GM12878 (cell line): ENCODE measurements at regions not wholly inside any gene's neighbourhood (a gene's known extent, or its start where the extent isn't known, plus 50 kb on each side); places are given as distances from the start of the nearest gene placed in this dataset.

Experiments
- ATAC-seq: fragments of 200-7000 bp; cut with Tn5 transposase; 3 replicates; pipeline ENCODE4 v1.9.1; 2020; ENCODE audit warnings: mild to moderate bottlenecking, moderate library complexity
- BruUV-seq: library from RNA; stranded (reverse); fragments of 400-500 nt; replicated peaks from 2 replicates; lab custom pipeline; 2021; lab: Mats Ljungman, UMichigan
- CTCF ChIA-PET: fragments of 300-600 bp; sonication (Branson Sonifier 250); formaldehyde crosslinking; extraction: SDS; loops from one replicate; lab custom pipeline; 2021; ENCODE audit warnings: inconsistent platforms; lab: Yijun Ruan, JAX
- POLR2A ChIA-PET: fragments of 350-600 bp; formaldehyde crosslinking; extraction: SDS; loops from one replicate; lab custom pipeline; 2021; ENCODE audit warnings: inconsistent platforms; lab: Charles Lee
- RAD21 ChIA-PET: fragments of 300-600 bp; sonication (Branson Sonifier 250); formaldehyde crosslinking; loops from one replicate; lab custom pipeline; 2023; ENCODE audit warnings: antibody characterized with exemption; ENCODE audit not compliant: unreplicated experiment; lab: Charles Lee
- SMC1A ChIA-PET: fragments of 300-600 bp; sonication (Branson Sonifier 250); formaldehyde crosslinking; loops from one replicate; lab custom pipeline; 2023; ENCODE audit not compliant: unreplicated experiment, uncharacterized antibody; lab: Charles Lee
- DNase-seq: peaks from one replicate; pipeline ENCODE4 v3.0.0-alpha.2; 2011; ENCODE audit warnings: low read depth, low spot score
- FAIRE-seq: peaks from 3 replicates; lab custom pipeline; 2011; peaks lifted over from hg19 to GRCh38; lab: Jason Lieb, UNC
- H2AFZ ChIP-seq: 2 replicates; pipeline ENCODE4 v1.6.0; 2011; ENCODE audit warnings: low read depth, low read length, control low read depth; ENCODE audit not compliant: control insufficient read depth
- H3K27ac ChIP-seq: 2 replicates; pipeline ENCODE4 v1.5.1; 2011; ENCODE audit warnings: control low read depth; ENCODE audit not compliant: control insufficient read depth, insufficient read depth
- H3K27me3 ChIP-seq, 2 experiments: replicated peaks in 1 of 2; 2 replicates each; pipeline versions ENCODE4 v1.6.0 to v1.6.1; 2011; ENCODE audit warnings: low read length in 1 of 2; ENCODE audit not compliant: control insufficient read depth in 2 of 2, insufficient read depth in 2 of 2
- H3K36me3 ChIP-seq, 2 experiments: 2 replicates each; pipeline ENCODE4 v1.5.1; 2011; ENCODE audit warnings: low read length in 1 of 2; ENCODE audit not compliant: control insufficient read depth in 2 of 2, insufficient read depth in 2 of 2
- H3K4me1 ChIP-seq: 2 replicates; pipeline ENCODE4 v1.6.1; 2011; ENCODE audit warnings: mild to moderate bottlenecking, low read length, moderate library complexity, mixed read lengths; ENCODE audit not compliant: control insufficient read depth, insufficient read depth
- H3K4me2 ChIP-seq: 2 replicates; pipeline ENCODE4 v1.6.0; 2011; ENCODE audit warnings: control low read depth; ENCODE audit not compliant: control insufficient read depth, insufficient read depth
- H3K4me3 ChIP-seq: fragments of 200-600 bp; sonication (generic); 2 replicates; pipeline ENCODE4 v1.5.1; 2016
- H3K79me2 ChIP-seq: 2 replicates; pipeline ENCODE4 v1.6.0; 2011; ENCODE audit warnings: low read length; ENCODE audit not compliant: control insufficient read depth, insufficient read depth
- H3K9ac ChIP-seq: 2 replicates; pipeline ENCODE4 v1.8.0; 2011; ENCODE audit warnings: low read length, control low read depth, mixed read lengths; ENCODE audit not compliant: control insufficient read depth, insufficient read depth
- H3K9me3 ChIP-seq: replicated peaks from 3 replicates; pipeline ENCODE4 v1.5.1; 2011; ENCODE audit warnings: mild to moderate bottlenecking, low read length; ENCODE audit not compliant: control insufficient read depth, insufficient read depth
- H4K20me1 ChIP-seq: 2 replicates; pipeline ENCODE4 v1.6.0; 2011; ENCODE audit not compliant: control insufficient read depth, insufficient read depth
- CREM ChIP-seq: IDR thresholded peaks from 2 replicates; pipeline ENCODE4 v1.6.1; 2014; ENCODE audit warnings: antibody characterized with exemption, low read depth
- EED ChIP-seq: sonication (generic); IDR thresholded peaks from 2 replicates; pipeline ENCODE4 v1.6.1; 2016; ENCODE audit warnings: antibody characterized with exemption, low read depth
- EGR1 ChIP-seq, 2 experiments: IDR thresholded peaks; 1 replicate in 1 of 2; 2 replicates in 1 of 2; pipeline ENCODE4 v1.6.1; 2011 to 2012; ENCODE audit warnings: low read depth in 2 of 2, low read length in 2 of 2, borderline replicate concordance in 1 of 2, mild to moderate bottlenecking in 1 of 2, moderate library complexity in 1 of 2
- HCFC1 ChIP-seq: fragments of 150-350 bp; IDR thresholded peaks from 2 replicates; pipeline ENCODE4 v1.6.1; 2014; ENCODE audit warnings: low read length
- HDGF ChIP-seq: fragments of 450-650 bp; IDR thresholded peaks from 2 replicates; pipeline ENCODE4 v1.6.1; 2016; ENCODE audit warnings: antibody characterized with exemption
- IKZF1 ChIP-seq: fragments of 450-650 bp; conservative IDR thresholded peaks from 2 replicates; pipeline ENCODE4 v1.6.1; 2017; ENCODE audit warnings: antibody characterized with exemption, mild to moderate bottlenecking
- NFXL1 ChIP-seq: fragments of 450-650 bp; IDR thresholded peaks from 2 replicates; pipeline ENCODE4 v1.6.1; 2017; ENCODE audit warnings: antibody characterized with exemption, mild to moderate bottlenecking, borderline replicate concordance
- NFYB ChIP-seq: IDR thresholded peaks from 2 replicates; pipeline ENCODE4 v1.6.1; 2011; ENCODE audit warnings: low read depth, mild to moderate bottlenecking, low read length, improper control_type of control experiment, moderate library complexity; ENCODE audit not compliant: insufficient read depth
- NR2C1 ChIP-seq: fragments of 450-650 bp; IDR thresholded peaks from 2 replicates; pipeline ENCODE4 v1.6.1; 2017; ENCODE audit warnings: antibody characterized with exemption, mild to moderate bottlenecking, moderate library complexity
- POU2F2 ChIP-seq: IDR thresholded peaks from 3 replicates; pipeline ENCODE4 v1.6.1; 2011; ENCODE audit warnings: low read depth, mild to moderate bottlenecking, low read length, borderline replicate concordance
- SMAD1 ChIP-seq: fragments of 450-650 bp; IDR thresholded peaks from 2 replicates; pipeline ENCODE4 v1.6.1; 2018; ENCODE audit warnings: mild to moderate bottlenecking, low read depth; ENCODE audit not compliant: partially characterized antibody
- USF1 ChIP-seq: IDR thresholded peaks from 2 replicates; pipeline ENCODE4 v1.6.1; 2011; ENCODE audit warnings: borderline replicate concordance, low read depth, mild to moderate bottlenecking, moderate library complexity, mixed read lengths, low read length; ENCODE audit not compliant: insufficient read depth; ENCODE audit errors: extremely low read length
- YY1 ChIP-seq: IDR thresholded peaks from 2 replicates; pipeline ENCODE4 v1.6.1; 2011; ENCODE audit warnings: low read depth, mild to moderate bottlenecking, low read length
- ZNF24 ChIP-seq: fragments of 450-650 bp; IDR thresholded peaks from 2 replicates; pipeline ENCODE4 v1.6.1; 2017; ENCODE audit warnings: antibody characterized with exemption, mild to moderate bottlenecking
- ZSCAN29 ChIP-seq: fragments of 450-650 bp; IDR thresholded peaks from 2 replicates; pipeline ENCODE4 v1.6.1; 2017; ENCODE audit warnings: mild to moderate bottlenecking, moderate library complexity
- WGBS: methylation state at CpG from one replicate; pipeline ENCODE4 v1.1.6; 2016; ENCODE audit warnings: low lambda C conversion rate; ENCODE audit not compliant: insufficient replicate concordance, insufficient coverage; ENCODE audit errors: missing lambda C conversion rate; 5-methylcytosine and 5-hydroxymethylcytosine counted together
- in situ Hi-C: fragments of 300-500 bp; cut with MboI; formaldehyde crosslinking; loops from 9 replicates; pipeline ENCODE4 v1.14.3; 2018; ENCODE audit warnings: mixed read lengths
- intact Hi-C: fragments of 100-400 bp; cut with micrococcal nuclease; formaldehyde crosslinking; loops from one replicate; pipeline ENCODE4 v1.14.2; 2022; ENCODE audit not compliant: unreplicated experiment

GRCh38 chr2:117222809-117223208 lies 591.7 kb upstream of the DDX18 start:
- intact Hi-C loops, result no loop called here

GRCh38 chr2:117232305-117232704 lies 582.2 kb upstream of the DDX18 start:
- no peaks in the 10 kb centered on the region for H3K9me3 ChIP-seq
- ChIA-PET CTCF (no interaction called here), RAD21 (no interaction called here), POLR2A (no interaction called here), SMC1A (no interaction called here)
- WGBS, result 67% methylated on average over 2 of the region's 2 CpGs
- H3K27me3 ChIP-seq, result no peaks in the 10 kb centered on the region
- H3K4me2 ChIP-seq, result no peak overlapping the region
- DNase-seq (no peak), ATAC-seq (no peak), FAIRE-seq (no peak)
- H3K4me3 ChIP-seq, result no peak overlapping the region
- no peak overlapping the region for H3K27ac ChIP-seq
- H3K79me2 ChIP-seq, result no peaks in the 10 kb centered on the region
- H3K4me1 ChIP-seq, result no peaks in the 10 kb centered on the region
- TF ChIP-seq POU2F2 (no peak), HDGF (no peak), CREM (no peak)
- H2AFZ ChIP-seq, result no peak overlapping the region
- BruUV-seq, result no TSS peak
- H3K36me3 ChIP-seq, result no peaks in the 10 kb centered on the region
- intact Hi-C loops (no loop called here), in situ Hi-C loops (no loop called here)
- H4K20me1 ChIP-seq, result no peaks in the 10 kb centered on the region
- no peak overlapping the region for H3K9ac ChIP-seq

More at GRCh38 chr2:117222809-117223208, 591.7 kb upstream of the DDX18 start:
- Histone ChIP-seq H3K27ac (no peak overlapping the region), H3K4me3 (no peak overlapping the region), H3K9ac (no peak overlapping the region), H3K4me1 (no peaks in the 10 kb centered on the region), H3K9me3 (no peaks in the 10 kb centered on the region), H3K79me2 (no peaks in the 10 kb centered on the region), H4K20me1 (no peaks in the 10 kb centered on the region), H2AFZ (no peak overlapping the region), H3K4me2 (no peak overlapping the region), H3K36me3 (no peaks in the 10 kb centered on the region), H3K27me3 (no peaks in the 10 kb centered on the region)
- no peak for DNase-seq
- in situ Hi-C loops, result no loop called here
- no peak for ATAC-seq
- CTCF ChIA-PET, result no interaction called here
- no TSS peak for BruUV-seq
- POLR2A ChIA-PET, result no interaction called here
- 58% methylated on average over 1 of the region's 1 CpG for WGBS
- RAD21 ChIA-PET, result no interaction called here
- SMC1A ChIA-PET, result no interaction called here
- FAIRE-seq, result no peak
- TF ChIP-seq EED (no peak), HCFC1 (no peak), NR2C1 (no peak), IKZF1 (no peak), SMAD1 (no peak), USF1 (no peak), NFYB (no peak), NFXL1 (no peak), ZNF24 (no peak), YY1 (no peak), ZSCAN29 (no peak), EGR1 (IDR thresholded peaks at IDR 0.05; ENCODE audit: borderline replicate concordance in 1 of 2, low read depth in 2 of 2, low read length in 2 of 2) (no peak)
